ENCODE measurements at regions not wholly inside any gene's neighbourhood (a gene's known extent, or its start where the extent isn't known, plus 50 kb on each side); places are given as distances from the start of the nearest gene placed in this dataset.

- no peaks in the 10 kb centered on the region for H4K20me1 ChIP-seq (ENCODE audit: control insufficient read depth, insufficient read depth, low read depth, low read length)
These were observed 203.9 kb downstream of the SMAD2 start for GRCh38 chr18:47726550-47726949.

DNA sequence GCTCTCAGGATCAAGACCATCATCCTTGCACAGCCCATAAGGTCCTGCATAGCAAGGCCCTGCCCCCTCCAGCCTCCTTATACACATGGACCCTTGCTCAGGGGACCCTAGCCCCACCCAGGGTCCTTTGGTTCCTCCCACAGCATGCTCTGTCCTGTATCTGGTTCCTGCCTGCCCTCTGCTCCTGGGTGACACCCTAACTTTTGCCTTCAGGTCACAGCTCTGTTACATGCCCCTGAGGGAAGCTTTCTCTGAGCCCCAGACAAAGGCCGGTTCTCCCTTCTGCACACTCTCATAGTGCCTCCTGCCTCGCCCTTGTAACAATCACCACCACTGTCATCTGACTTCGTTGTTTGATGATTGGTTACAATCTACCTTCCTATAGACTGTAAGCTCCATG lies 204.8 kb downstream of the SMAD2 start:
- Histone ChIP-seq H3K36me3 (ENCODE audit: control insufficient read depth, low read length) (no peaks in the 10 kb centered on the region), H3K79me2 (ENCODE audit: control insufficient read depth, low read length) (no peaks in the 10 kb centered on the region), H4K20me1 (ENCODE audit: control insufficient read depth, insufficient read depth, low read depth, low read length) (no peaks in the 10 kb centered on the region), H3K9me2 (replicated peaks; ENCODE audit: control insufficient read depth, low read length) (no peaks in the 10 kb centered on the region), H3K4me1 (ENCODE audit: control insufficient read depth, low read length) (no peaks in the 10 kb centered on the region), H3K27ac (ENCODE audit: low read depth, low read length) (no peak overlapping the region), H3K27me3 (ENCODE audit: control insufficient read depth, low read length) (no peaks in the 10 kb centered on the region; the same call in 1 of the 2 replicates), H3K4me2 (ENCODE audit: low read length) (no peak overlapping the region), H3K9me3 (ENCODE audit: control insufficient read depth, insufficient read depth, low read length) (no peaks in the 10 kb centered on the region), H3F3A (ENCODE audit: control insufficient read depth, insufficient read depth) (no peaks in the 10 kb centered on the region), H3K4me3 (ENCODE audit: low read length) (no peak overlapping the region)
- no peak for TF ChIP-seq EZH2phosphoT487 (IDR thresholded peaks at IDR 0.05; ENCODE audit: borderline replicate concordance, low read length)
- TF ChIP-seq, protein P1, sequence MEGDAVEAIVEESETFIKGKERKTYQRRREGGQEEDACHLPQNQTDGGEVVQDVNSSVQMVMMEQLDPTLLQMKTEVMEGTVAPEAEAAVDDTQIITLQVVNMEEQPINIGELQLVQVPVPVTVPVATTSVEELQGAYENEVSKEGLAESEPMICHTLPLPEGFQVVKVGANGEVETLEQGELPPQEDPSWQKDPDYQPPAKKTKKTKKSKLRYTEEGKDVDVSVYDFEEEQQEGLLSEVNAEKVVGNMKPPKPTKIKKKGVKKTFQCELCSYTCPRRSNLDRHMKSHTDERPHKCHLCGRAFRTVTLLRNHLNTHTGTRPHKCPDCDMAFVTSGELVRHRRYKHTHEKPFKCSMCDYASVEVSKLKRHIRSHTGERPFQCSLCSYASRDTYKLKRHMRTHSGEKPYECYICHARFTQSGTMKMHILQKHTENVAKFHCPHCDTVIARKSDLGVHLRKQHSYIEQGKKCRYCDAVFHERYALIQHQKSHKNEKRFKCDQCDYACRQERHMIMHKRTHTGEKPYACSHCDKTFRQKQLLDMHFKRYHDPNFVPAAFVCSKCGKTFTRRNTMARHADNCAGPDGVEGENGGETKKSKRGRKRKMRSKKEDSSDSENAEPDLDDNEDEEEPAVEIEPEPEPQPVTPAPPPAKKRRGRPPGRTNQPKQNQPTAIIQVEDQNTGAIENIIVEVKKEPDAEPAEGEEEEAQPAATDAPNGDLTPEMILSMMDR (IDR thresholded peaks at IDR 0.05; ENCODE audit: low read depth, low read length, poor library complexity, severe bottlenecking), result no peak

More at GRCh38 chr18:47726550-47726949, 203.9 kb downstream of the SMAD2 start:
- H3K27ac ChIP-seq (ENCODE audit: low read depth, low read length), result no peak overlapping the region
- H3K36me3 ChIP-seq (ENCODE audit: control insufficient read depth, low read length), result no peaks in the 10 kb centered on the region
- H3K9me2 ChIP-seq (replicated peaks; ENCODE audit: control insufficient read depth, low read length), result no peaks in the 10 kb centered on the region
- no peaks in the 10 kb centered on the region for H3K79me2 ChIP-seq (ENCODE audit: control insufficient read depth, low read length)
- H3K27me3 ChIP-seq (ENCODE audit: control insufficient read depth, low read length), result no peaks in the 10 kb centered on the region; the same call in 1 of the 2 replicates
- H3K4me2 ChIP-seq (ENCODE audit: low read length), result no peak overlapping the region
- H3K9me3 ChIP-seq (ENCODE audit: control insufficient read depth, insufficient read depth, low read length), result no peaks in the 10 kb centered on the region
- H3F3A ChIP-seq (ENCODE audit: control insufficient read depth, insufficient read depth), result no peaks in the 10 kb centered on the region
- no peak overlapping the region for H3K4me3 ChIP-seq (ENCODE audit: low read length)
- no peak for TF ChIP-seq EZH2phosphoT487 (IDR thresholded peaks at IDR 0.05; ENCODE audit: borderline replicate concordance, low read length)
- TF ChIP-seq, protein P1 (IDR thresholded peaks at IDR 0.05; ENCODE audit: low read depth, low read length, poor library complexity, severe bottlenecking), result no peak
- H3K4me1 ChIP-seq (ENCODE audit: control insufficient read depth, low read length), result no peaks in the 10 kb centered on the region

GRCh38 chr18:47724186-47724975 lies 206.1 kb downstream of the SMAD2 start:
- TF ChIP-seq EZH2phosphoT487 (IDR thresholded peaks at IDR 0.05; ENCODE audit: borderline replicate concordance, low read length), result no peak
- TF ChIP-seq, protein P1 (IDR thresholded peaks at IDR 0.05; ENCODE audit: low read depth, low read length, poor library complexity, severe bottlenecking), result no peak
- Histone ChIP-seq H3F3A (ENCODE audit: control insufficient read depth, insufficient read depth) (no peaks in the 10 kb centered on the region), H3K4me3 (ENCODE audit: low read length) (no peak overlapping the region), H3K36me3 (ENCODE audit: control insufficient read depth, low read length) (no peaks in the 10 kb centered on the region), H3K27ac (ENCODE audit: low read depth, low read length) (no peak overlapping the region), H3K4me1 (ENCODE audit: control insufficient read depth, low read length) (no peaks in the 10 kb centered on the region), H3K79me2 (ENCODE audit: control insufficient read depth, low read length) (no peaks in the 10 kb centered on the region), H3K4me2 (ENCODE audit: low read length) (no peak overlapping the region), H3K9me3 (ENCODE audit: control insufficient read depth, insufficient read depth, low read length) (no peaks in the 10 kb centered on the region), H3K27me3 (ENCODE audit: control insufficient read depth, low read length) (no peaks in the 10 kb centered on the region; the same call in 1 of the 2 replicates), H4K20me1 (ENCODE audit: control insufficient read depth, insufficient read depth, low read depth, low read length) (no peaks in the 10 kb centered on the region), H3K9me2 (replicated peaks; ENCODE audit: control insufficient read depth, low read length) (no peaks in the 10 kb centered on the region)

Data from DOHH2 (cell line).